Femur (tissue), 1 donor: ENCODE measurements at regions not wholly inside any gene's neighbourhood (a gene's known extent, or its start where the extent isn't known, plus 50 kb on each side); places are given as distances from the start of the nearest gene placed in this dataset.
A peak's percentile ranks its signal among the peaks of the same experiment; 100 is the strongest.
"Not testable (repeated sequence)": the region's sequence is repeated elsewhere in the genome, so short reads cannot be mapped to it uniquely, and the experiment has no call there.

ENCODE experiments used
- DNase-seq: peaks from one replicate; pipeline ENCODE4 v3.0.0-alpha.2; 2017

DNA sequence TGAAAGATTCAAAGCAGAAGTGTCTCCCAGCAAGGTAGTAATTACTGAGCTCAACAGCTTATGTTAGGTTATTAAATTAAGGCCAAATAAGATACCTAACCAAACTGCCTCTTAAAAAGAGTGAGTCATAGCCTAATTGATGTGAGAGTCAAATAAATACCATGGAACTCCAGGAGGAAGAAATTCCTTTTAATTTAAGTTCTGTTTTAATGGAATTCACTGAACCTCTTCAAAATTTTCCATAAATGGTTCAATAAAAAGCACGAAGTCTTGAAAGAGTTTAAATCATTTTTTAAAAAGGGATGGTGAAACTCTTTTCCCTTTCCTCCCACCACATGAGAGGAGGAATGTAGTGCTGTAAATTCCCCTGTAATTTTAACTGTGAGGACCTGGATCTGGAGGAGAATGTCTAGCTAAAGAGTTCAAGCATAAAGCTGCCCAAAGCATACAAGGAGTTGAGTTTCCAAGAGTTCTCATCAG lies 180.8 kb upstream of the MMADHC start:
- no peak for DNase-seq

DNA sequence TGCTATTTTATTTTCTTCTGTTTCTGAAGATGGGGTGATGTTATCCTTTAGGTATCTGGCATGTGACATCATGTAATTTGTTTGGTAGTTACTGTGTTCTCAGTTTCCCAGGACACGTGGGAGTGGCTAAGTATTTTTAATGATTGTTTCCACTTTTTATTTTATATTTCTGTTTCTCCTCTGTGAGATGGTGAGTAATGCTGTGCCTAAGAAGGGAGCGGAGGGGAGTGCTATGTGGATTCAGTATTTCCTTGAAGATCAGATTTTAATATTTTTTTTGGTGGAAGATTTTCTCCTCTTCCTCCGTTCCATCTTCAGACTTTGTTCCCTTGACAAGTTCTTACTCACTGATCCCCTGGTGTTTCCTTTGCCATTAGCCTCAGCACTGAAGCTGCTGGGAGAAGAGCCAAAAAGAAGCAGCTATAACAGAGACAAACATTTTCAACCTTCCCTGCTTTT lies 180.0 kb upstream of the MMADHC start:
- DNase-seq = no peak

DNA sequence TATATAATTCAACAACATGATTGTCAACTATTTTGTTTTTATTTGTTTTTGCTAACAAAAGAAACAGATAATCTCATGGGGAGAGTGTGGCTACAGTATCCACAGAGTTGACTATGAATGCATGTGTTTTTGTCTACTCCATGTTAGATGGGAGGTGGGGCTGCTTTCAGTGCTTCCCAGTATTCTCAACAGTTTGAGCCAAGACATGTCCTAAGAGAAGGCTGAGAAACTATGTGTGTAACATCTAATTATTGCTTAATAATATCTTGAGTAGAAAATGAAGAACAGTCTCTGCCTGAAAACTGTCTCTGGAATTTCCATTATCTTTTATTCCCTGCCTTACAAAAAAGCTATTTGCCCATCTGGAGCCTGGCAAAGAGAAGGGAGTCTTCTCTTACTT lies 178.8 kb upstream of the MMADHC start:
- no peak for DNase-seq

DNA sequence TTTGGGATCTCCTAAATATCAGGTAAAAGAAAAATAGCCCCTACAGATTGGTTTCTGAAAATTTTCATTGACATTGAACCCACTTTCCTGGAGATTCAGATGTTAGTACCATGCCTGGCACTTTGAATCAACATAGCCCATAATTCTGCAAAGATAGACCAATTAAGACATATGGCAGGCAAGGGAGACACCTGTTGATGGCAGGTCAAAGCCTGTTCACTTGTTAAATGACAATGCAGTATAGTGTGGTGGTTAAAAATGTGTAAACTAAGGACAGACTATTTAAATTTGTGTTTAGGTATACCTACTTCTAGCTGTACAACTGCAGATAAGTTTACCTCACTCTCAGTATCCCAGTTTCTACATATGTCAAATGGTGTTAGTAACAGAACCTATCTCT lies 178.1 kb upstream of the MMADHC start:
- DNase-seq = no peak

DNA sequence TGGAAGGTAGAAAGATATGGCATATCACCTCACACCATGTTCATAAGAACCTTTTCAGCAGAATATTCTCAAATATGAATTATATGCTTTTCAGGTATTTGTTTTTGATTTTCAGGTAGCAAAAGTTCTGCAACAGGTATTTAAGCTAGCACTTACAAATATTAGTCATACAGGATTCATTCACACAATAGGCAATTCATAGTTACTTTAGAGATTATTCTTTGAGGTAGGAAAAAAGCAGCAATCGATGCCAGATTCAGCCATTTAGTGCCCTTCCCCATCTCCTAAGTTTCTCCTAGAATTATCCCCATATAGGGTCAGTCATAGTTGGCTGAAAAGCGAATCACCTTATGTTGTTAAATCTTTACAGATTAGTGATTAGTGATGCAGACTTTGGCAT lies 177.4 kb upstream of the MMADHC start:
- no peak for DNase-seq

DNA sequence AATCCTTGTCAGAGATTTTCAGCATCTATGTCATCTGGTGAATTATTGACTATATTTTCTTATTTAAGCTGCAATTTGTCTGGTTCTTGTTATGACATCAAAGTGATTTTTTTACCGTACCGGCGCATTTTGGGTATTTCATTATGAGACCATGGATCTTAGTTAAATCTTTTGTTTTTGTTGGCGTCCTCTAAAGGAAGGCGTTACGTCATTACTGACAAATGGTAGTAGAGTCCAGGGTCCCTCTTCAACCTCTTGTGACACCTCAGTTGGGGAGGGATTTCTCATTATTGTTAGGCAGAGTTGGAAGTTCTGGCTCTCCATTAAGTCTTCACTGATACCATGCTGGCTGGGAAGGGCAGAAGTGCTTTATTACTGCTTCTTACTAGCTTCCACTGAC lies 175.8 kb upstream of the MMADHC start:
- no peak for DNase-seq

DNA sequence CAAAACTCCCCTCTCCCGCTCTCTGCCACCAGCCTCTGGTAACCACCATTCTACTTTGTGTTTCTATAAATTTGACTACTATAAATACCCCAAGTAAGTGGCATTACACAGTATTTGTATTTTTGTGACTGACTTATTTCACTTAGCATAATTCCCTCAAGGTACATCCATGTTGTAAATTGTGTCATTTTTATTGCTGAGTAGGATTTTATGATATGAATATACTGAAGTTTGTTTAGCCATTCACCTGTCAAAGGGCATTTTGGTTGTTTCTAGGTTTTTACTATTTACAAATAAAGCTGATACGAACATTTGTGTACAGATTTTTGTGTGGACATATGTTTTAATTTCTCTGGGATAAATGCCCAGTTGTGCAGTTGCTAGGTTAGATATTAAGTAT lies 174.0 kb upstream of the MMADHC start:
- DNase-seq = no peak

DNA sequence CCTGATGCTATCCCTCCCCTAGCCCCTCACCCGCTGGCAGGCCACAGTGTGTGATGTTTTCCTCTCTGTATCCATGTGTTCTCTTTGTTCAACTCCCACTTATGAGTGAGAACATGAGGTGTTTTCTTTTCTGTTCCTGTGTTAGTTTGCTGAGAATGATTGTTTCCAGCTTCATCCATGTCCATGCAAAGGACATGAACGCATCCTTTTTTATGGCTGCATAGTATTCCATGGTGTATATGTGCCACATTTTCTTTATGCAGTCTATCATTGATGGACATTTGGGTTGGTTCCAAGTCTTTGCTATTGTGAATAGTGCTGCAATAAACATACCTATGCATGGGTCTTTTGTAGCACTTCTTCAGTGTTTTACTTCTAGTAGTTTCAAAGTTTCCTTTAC lies 171.8 kb upstream of the MMADHC start:
- not testable (repeated sequence) for DNase-seq

DNA sequence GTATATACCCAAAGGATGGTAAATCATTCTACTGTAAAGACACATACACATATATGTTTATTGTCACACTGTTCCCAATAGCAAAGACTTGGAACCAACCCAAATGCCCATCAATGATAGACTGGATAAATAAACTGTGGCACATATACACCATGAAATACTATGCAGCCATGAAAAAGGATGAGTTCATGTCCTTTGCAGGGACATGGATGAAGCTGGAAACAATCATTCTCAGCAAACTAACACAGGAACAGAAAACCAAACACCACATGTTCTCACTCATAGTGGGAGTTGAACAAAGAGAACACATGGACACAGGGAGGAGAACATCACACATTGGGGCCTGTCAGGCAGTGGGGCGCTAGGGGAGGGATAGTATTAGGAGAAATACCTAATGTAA lies 167.1 kb upstream of the MMADHC start:
- DNase-seq = not testable (repeated sequence)

DNA sequence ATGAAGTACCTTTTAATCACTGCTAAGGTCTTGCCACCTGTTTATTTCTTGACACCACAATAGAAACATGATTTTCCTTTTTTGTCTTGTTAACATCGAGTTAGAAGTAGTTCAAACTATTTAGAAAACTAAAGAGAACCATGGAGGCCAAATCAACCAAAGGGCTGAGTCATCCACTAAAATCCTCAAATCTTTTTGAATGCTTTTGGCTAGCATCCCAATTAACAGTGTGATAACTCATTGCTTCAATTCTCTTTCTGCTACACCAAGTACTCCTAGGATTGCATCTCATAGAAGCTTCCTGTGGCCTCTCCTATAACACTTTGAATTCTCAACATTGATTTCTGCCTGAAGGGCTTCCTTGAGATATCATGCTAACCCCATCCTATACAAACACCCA lies 159.9 kb upstream of the MMADHC start:
- DNase-seq = no peak

DNA sequence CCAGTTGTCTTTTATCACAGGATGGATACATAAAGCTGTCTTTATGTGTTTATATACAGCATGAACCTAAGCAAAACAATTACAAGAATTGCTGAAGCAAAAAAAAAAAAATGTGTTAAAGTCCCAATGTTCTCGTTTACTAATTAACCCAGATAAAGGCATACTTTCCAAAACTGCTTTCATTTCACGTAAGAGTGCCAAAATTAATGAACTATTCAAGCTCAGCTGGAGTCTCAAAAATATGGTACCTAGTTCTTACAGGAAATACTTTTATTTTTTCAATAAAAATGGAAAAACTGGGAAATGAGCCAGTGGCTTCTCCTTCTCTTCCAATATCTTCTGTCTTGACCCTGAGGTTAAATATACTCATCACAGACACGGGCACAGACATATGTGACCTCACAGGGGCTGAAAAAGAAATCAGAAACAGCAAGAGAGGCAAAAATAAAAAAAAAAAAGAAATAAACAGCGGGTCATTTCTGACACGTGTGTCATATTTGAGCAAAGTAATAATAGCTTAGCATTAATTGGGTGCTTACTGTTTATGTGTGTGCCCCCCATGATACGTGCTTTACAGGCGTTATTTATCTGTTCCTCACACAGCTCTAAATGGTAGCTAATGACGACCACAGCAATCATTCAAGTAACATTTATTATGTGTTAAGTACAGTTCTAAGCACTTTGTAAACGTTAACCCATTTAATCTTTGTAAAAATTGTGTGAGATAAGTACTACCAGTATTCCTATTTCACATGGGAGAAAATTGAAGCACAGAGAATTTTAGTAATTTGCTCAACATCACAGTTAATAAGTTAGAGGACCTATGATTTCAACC lies 158.0 kb upstream of the MMADHC start:
- DNase-seq = no peak

DNA sequence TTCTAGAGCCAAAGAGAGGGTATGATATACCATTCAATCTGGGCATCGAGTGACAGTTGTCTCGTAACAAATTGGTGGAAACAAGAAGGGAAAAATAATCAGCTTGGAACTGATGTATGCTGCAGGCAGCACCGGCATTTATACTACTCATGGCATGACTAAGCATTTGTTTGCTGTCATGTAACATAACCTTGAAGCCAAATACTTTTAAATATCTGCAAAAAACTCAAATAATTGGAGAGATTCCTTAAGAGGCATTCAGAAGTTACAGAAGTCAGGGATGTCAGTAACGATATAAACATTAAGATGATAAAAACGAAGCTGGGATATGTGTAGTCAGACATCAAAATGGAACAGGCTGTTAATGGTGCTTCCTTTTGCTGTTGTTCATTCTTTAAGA lies 157.3 kb upstream of the MMADHC start:
- DNase-seq = no peak

DNA sequence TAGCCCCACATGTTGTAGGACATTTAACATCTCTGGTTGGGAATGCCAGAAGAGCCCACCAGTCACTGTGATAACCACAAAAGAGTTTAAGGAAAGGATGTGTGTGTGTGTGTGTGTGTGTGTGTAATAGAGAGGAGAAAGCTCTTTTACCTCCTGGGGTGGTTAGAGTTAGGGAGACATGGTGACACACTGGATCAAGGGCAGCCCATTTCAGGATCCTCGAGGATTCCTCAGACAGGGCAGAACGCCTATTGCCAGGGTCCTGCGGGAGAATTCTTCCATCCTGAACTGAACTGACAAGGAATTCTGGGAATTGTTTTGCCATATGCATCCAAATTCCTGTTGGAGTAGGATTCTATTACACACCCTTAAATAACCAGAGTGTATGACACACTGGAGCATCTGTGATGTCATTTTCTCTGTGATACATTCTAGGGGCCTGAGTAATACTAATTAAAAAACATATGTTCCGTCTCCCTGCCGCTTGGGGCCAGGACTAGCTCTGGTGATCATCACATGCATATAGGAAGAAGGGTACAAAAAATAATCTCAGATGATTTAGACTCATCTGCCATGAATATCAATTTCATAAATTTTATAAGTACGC lies 156.4 kb upstream of the MMADHC start:
- peak; percentile 24 for DNase-seq

DNA sequence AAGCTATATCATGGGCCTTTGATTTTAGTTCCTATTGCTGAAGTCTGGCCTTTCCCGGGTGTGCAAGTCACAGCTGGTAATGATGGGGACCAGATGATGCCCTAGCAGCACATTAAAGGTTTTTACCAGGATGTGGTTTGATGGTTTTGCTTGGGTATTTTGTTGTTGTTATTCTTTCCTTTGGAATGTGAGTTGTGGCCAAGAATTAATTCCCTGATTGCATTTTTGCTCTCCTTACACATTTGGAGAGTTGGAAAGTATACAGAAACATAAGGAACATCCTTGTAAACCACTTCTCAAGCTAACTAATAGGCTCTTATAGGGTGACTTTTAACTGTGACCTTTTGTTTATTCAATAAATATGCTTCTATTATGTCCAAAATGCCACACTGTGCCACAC lies 154.1 kb upstream of the MMADHC start:
- DNase-seq = no peak

DNA sequence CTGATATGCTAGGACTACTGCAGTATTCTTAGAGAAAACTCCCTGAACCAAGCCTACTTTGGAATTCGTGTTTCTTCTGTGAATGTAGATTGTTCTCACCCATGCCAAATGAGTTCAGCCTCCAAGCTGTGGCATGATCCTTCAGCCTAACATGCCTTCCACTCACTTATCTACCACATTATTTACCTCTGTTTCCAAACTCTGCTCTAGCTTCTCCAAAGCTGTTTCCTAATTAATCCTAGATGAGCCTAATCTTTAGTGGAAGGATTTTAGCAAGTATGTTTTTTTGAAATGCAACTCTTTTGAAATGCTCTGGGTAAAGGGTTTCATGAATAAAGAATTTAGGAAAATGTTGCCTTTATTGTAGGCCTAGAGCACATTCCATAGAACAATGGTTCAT lies 152.9 kb upstream of the MMADHC start:
- no peak for DNase-seq

DNA sequence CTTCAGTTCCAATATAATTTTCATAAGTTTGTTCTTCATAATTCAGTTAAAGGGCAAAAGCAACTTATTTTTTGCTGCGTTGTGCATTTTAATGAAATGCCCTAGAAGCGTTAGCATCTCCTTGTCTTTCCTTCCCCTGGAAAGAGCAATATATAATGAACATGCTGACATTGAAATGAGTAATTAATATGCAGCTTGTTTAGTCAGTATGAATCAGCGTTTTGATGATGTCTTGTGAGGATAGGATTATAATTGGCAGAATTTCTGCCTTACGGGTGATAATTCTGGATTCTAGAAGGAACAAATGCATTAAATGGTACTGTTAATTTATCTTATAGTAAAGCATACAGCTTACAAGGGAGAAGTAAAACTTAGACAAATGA lies 152.3 kb upstream of the MMADHC start:
- no peak for DNase-seq

DNA sequence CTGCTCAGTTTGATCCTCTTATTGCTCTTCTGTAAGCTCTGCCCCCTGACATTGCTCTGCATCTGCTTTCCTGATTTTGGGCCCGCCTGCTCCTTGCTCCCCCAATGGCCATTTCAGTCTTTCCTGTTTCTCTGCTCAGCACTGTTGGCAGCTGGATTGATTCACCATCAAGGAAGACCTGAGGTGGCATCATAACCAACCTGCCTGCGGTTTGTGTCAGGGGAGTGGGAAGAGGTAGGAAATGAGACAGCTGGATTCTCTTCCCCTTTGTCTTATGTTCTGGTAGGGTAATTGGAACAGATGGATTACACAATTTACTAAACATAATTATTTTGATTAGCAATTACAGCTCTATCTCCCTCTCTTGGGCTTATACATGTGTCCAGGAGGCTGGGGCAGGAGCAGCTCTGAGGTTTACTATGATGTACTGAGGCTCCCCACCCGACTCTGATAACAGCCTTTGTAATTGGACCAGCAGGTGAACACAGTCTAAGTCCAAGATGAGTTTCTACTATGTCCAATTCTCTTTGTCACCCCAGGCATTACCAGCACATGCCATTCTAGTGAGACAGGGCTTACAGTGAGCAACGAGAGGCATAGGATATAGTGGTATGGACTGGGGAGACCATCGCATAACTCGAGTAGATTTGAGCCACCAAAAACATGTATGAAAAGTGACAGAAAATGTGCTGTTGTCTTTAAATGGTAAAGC lies 151.8 kb upstream of the MMADHC start:
- DNase-seq = no peak

DNA sequence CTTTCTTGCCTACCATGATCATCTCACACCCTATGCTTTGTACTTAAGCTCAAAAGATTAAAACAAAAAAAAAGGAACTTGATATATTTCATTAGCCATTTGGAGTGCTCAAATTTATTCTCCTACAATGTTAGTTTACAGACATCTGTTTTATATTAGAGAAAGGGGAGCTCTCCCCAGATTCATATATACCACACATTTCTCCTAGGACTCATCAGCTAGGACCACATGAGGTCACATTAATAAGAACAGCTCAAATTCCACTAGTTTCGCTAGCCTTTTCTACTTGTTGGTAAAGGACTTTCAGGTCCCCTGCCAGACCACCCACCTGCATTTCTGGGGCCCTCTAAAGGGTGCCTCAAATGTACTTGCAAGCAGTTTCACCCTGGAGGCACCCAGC lies 151.2 kb upstream of the MMADHC start:
- no peak for DNase-seq

DNA sequence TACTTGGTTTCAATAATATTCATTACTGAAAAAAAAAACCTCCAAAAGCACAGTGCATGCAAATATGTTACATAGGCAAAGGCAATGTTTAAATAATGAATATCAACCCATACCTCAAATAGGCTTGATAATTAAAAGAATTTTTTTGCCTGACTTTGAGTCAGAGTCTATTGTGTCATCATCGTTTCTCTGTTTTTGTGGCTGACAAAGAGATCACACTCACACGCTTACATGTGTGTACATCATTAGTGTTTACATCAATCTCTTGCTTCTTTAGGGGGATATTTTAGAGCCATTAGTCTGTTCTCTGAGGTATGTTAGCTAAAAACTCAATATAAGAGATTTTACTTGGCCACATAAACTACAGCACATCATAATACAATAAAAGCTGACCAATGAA lies 150.3 kb upstream of the MMADHC start:
- no peak for DNase-seq

DNA sequence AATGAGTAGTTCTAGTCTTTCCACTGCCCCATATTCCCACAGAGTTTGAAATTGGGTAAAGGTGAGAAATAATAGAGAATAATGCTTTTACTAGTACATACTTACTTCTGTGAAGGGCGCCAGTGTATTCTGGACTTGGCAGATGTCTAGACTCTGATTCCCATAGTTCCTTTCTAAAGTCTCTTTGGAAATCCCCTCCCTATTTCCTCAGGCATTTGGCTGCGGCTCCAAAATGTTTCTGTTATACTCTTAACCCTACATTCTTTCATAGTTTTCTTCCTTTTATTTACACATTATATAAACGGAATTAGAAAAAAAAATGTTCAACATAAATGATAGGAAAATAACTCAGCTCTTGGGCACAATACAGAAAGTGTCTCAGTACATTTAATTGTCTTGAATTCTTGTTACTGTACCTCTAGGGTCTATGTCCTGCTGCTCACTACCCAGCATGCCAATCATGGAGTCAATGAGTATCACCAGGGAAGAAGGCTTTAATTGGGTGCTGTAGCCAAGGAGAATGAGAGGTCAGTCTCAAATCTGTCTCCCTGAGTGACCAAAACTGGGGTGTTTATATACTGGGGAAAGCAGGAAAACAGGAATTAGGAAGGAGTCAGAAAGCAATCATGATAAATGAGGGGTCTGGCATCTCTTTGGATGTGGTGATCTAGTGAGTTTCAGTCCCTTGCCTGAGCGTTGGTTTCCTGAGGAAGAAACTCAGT lies 147.8 kb upstream of the MMADHC start:
- DNase-seq = no peak

DNA sequence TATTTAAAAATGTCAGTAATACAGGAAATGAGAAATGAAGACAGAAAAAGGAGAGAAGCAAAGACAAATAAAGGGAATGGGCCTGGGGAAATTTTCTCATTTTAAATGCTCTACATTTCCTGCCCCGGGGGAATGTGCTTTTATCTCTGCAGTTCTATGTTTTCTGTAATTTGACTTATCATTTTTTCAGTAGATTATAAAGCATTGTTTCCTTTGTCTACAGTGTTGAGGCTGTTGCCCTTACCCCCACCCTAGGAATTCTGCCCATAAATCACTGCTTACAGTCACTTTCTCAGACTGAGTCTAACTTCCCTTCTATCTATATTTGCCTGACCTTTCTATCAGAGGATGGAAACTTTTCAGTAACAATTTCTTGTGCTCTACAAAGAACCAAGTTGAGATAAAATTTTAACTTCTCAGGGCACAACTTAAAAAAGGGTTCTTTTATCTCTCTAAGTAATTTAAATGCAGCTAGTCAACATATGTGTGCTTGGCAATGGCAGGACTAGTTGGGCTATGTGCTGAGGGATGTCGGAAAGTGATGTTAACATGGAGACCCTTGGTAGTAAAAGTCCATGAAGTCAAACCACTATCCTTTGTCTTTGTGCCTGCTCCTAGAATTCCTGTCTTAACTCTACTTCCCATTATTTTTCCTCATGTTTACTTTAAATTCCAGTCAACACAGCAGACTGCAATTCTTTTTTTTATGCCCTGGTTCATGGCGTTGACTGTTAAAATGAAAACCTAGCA lies 146.5 kb upstream of the MMADHC start:
- no peak for DNase-seq

DNA sequence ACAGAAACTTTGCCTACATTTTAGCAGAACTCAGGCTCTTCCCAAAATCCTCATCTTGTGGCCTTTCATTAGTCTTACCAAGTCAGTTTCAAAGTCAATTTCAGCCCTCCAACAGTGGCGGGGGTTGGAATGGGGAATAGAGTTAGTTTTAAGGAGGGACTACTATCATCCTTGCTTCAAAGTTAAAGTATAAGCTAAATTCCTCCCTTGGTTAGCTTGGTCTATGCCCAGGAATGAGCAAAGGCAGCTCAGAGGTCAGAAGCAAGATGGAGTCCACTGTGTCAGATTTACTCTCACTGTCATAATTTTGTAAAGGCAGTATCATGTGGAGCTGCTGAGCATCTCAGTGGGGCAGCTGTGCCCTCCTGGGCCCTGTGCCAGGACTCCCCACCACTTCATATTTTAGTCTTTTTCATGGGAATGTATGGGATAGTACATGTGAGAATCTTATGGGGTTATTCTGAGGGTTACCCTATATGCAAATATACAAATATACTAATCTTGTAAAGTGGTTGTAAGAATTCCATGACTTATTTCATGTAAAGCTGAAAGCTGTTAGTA lies 145.2 kb upstream of the MMADHC start:
- DNase-seq = no peak
